Bronchial epithelial cell (primary cell): ENCODE measurements at regions not wholly inside any gene's neighbourhood (a gene's known extent, or its start where the extent isn't known, plus 50 kb on each side); places are given as distances from the start of the nearest gene placed in this dataset.
A peak's percentile ranks its signal among the peaks of the same experiment; 100 is the strongest.
"Not testable (repeated sequence)": the region's sequence is repeated elsewhere in the genome, so short reads cannot be mapped to it uniquely, and the experiment has no call there.

Experiments
- DNase-seq: peaks from one replicate; pipeline ENCODE4 v3.0.0-alpha.2; 2010; ENCODE audit warnings: low read depth
- FAIRE-seq: peaks from 2 replicates; lab custom pipeline; 2011; peaks lifted over from hg19 to GRCh38; lab: Jason Lieb, UNC
- H3K27me3 ChIP-seq: 2 replicates; pipeline ENCODE4 v1.5.1; 2011; ENCODE audit warnings: low read length; ENCODE audit not compliant: control insufficient read depth, insufficient read depth
- H3K36me3 ChIP-seq: 2 replicates; pipeline ENCODE4 v1.5.1; 2011; ENCODE audit warnings: low read length; ENCODE audit not compliant: control insufficient read depth, insufficient read depth
- H3K4me3 ChIP-seq: 2 replicates; pipeline ENCODE4 v1.5.1; 2011; ENCODE audit warnings: mild to moderate bottlenecking, low read depth, low read length, control low read depth
- CTCF ChIP-seq: IDR thresholded peaks from 2 replicates; pipeline ENCODE4 v1.5.1; 2011; ENCODE audit warnings: mild to moderate bottlenecking, moderate library complexity, low read length, control low read depth, inconsistent platforms; ENCODE audit not compliant: insufficient read depth, severe bottlenecking

- Histone ChIP-seq H3K4me3 (no peak overlapping the region), H3K27me3 (no peaks in the 10 kb centered on the region), H3K36me3 (no peaks in the 10 kb centered on the region)
- DNase-seq (no peak), FAIRE-seq (no peak)
- no peak for TF ChIP-seq CTCF
Observed at GRCh38 chr13:23963184-23963931, 66.1 kb upstream of the C1QTNF9B start.

- FAIRE-seq: no peak
- Histone ChIP-seq H3K4me3 (no peak overlapping the region), H3K27me3 (no peaks in the 10 kb centered on the region), H3K36me3 (no peaks in the 10 kb centered on the region)
- DNase-seq: peak; percentile 61
- TF ChIP-seq CTCF: no peak
Observed at GRCh38 chr13:23963947-23964346, 66.6 kb upstream of the C1QTNF9B start.

GRCh38 chr13:23965346-23965745, 68.0 kb upstream of the C1QTNF9B start:
- H3K27me3 ChIP-seq: no peaks in the 10 kb centered on the region
- DNase-seq (no peak), FAIRE-seq (no peak)
- TF ChIP-seq CTCF: no peak
- no peaks in the 10 kb centered on the region for H3K36me3 ChIP-seq
- no peak overlapping the region for H3K4me3 ChIP-seq

GRCh38 chr13:23966221-23966690, 69.0 kb upstream of the C1QTNF9B start:
- DNase-seq (no peak), FAIRE-seq (no peak)
- H3K4me3 ChIP-seq: no peak overlapping the region
- TF ChIP-seq CTCF: no peak
- H3K36me3 ChIP-seq: no peaks in the 10 kb centered on the region
- H3K27me3 ChIP-seq: no peaks in the 10 kb centered on the region

- H3K4me3 ChIP-seq: no peak overlapping the region
- no peaks in the 10 kb centered on the region for H3K27me3 ChIP-seq
- TF ChIP-seq CTCF: no peak
- H3K36me3 ChIP-seq: no peaks in the 10 kb centered on the region
- FAIRE-seq (no peak), DNase-seq (no peak)
Observed at GRCh38 chr13:23966691-23967615, 69.7 kb upstream of the C1QTNF9B start.

GRCh38 chr13:23967792-23968191, 70.5 kb upstream of the C1QTNF9B start:
- not testable (repeated sequence) for H3K36me3 ChIP-seq, H3K27me3 ChIP-seq, H3K4me3 ChIP-seq, DNase-seq, FAIRE-seq
